ENCODE measurements at regions not wholly inside any gene's neighbourhood (a gene's known extent, or its start where the extent isn't known, plus 50 kb on each side); places are given as distances from the start of the nearest gene placed in this dataset.

GRCh38 chrX:140434347-140434746, 70.5 kb downstream of the SOX3 start (continued):
- TF ChIP-seq SALL2 (tag by site-specific recombination; IDR thresholded peaks at IDR 0.05; ENCODE audit: borderline replicate concordance): no peak
- TF ChIP-seq ZNF843 (tag by site-specific recombination; IDR thresholded peaks at IDR 0.05): no peak

GRCh38 chrX:140433582-140433981, 71.3 kb downstream of the SOX3 start:
- no peaks in the 10 kb centered on the region for H3K36me3 ChIP-seq (ENCODE audit: control insufficient read depth in 2 of 2, insufficient read depth in 1 of 2, low read length in 2 of 2)
- CTCF ChIA-PET: interaction anchor here (0.5 kb wide), 1 partner anchor 11 kb away, joined by 3 read pairs; no protein-coding TSS in a partner anchor
- H3K4me1 ChIP-seq (ENCODE audit: control insufficient read depth, insufficient read depth, low read length): peaks cover 3% of the 10 kb centered on the region; the same call in 1 of the 2 replicates
- no peak for TF ChIP-seq SP3 (tag by site-specific recombination; IDR thresholded peaks at IDR 0.05)
- no peak for TF ChIP-seq ZBTB20 (tag by site-specific recombination; IDR thresholded peaks at IDR 0.05)
- no peak for TF ChIP-seq ZNF558 (tag by site-specific recombination; IDR thresholded peaks at IDR 0.05)
- no peak for TF ChIP-seq ZNF777 (tag by site-specific recombination; IDR thresholded peaks at IDR 0.05; ENCODE audit: borderline replicate concordance)
- H3K27ac ChIP-seq (ENCODE audit: extremely low read depth, low read depth, low read length): no peak overlapping the region
- POLR2A ChIA-PET: no interaction called here
- H3K4me3 ChIP-seq (ENCODE audit: low read depth, low read length): no peak overlapping the region
- H3K9me3 ChIP-seq (ENCODE audit: control insufficient read depth, insufficient read depth, low read depth, low read length): no peaks in the 10 kb centered on the region

GRCh38 chrX:140432346-140433175, 72.3 kb downstream of the SOX3 start:
- POLR2A ChIA-PET: no interaction called here

More at GRCh38 chrX:140432346-140433175, 72.3 kb downstream of the SOX3 start:
- H3K27ac ChIP-seq (ENCODE audit: extremely low read depth, low read depth, low read length): no peak overlapping the region
- CTCF ChIA-PET: no interaction called here
- TF ChIP-seq, protein P1, sequence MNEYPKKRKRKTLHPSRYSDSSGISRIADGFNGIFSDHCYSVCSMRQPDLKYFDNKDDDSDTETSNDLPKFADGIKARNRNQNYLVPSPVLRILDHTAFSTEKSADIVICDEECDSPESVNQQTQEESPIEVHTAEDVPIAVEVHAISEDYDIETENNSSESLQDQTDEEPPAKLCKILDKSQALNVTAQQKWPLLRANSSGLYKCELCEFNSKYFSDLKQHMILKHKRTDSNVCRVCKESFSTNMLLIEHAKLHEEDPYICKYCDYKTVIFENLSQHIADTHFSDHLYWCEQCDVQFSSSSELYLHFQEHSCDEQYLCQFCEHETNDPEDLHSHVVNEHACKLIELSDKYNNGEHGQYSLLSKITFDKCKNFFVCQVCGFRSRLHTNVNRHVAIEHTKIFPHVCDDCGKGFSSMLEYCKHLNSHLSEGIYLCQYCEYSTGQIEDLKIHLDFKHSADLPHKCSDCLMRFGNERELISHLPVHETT (tag by site-specific recombination; IDR thresholded peaks at IDR 0.05): no peak
- TF ChIP-seq ZNF660 (tag by site-specific recombination; IDR thresholded peaks at IDR 0.05) (no peak), ZNF501 (tag by site-specific recombination; IDR thresholded peaks at IDR 0.05) (no peak), ZSCAN16 (tag by site-specific recombination; IDR thresholded peaks at IDR 0.05) (no peak), ZNF114 (tag by site-specific recombination; IDR thresholded peaks at IDR 0.05) (no peak), ZNF19 (tag by site-specific recombination; IDR thresholded peaks at IDR 0.05; ENCODE audit: low read depth) (no peak), ZNF175 (tag by site-specific recombination; IDR thresholded peaks at IDR 0.05) (no peak), ZNF548 (tag by site-specific recombination; IDR thresholded peaks at IDR 0.05) (no peak), TCF7L2 (IDR thresholded peaks at IDR 0.05; ENCODE audit: borderline replicate concordance, low read depth, low read length) (no peak)
- TF ChIP-seq, protein P2, sequence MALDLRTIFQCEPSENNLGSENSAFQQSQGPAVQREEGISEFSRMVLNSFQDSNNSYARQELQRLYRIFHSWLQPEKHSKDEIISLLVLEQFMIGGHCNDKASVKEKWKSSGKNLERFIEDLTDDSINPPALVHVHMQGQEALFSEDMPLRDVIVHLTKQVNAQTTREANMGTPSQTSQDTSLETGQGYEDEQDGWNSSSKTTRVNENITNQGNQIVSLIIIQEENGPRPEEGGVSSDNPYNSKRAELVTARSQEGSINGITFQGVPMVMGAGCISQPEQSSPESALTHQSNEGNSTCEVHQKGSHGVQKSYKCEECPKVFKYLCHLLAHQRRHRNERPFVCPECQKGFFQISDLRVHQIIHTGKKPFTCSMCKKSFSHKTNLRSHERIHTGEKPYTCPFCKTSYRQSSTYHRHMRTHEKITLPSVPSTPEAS (tag by site-specific recombination; IDR thresholded peaks at IDR 0.05): no peak
- TF ChIP-seq, protein P3, sequence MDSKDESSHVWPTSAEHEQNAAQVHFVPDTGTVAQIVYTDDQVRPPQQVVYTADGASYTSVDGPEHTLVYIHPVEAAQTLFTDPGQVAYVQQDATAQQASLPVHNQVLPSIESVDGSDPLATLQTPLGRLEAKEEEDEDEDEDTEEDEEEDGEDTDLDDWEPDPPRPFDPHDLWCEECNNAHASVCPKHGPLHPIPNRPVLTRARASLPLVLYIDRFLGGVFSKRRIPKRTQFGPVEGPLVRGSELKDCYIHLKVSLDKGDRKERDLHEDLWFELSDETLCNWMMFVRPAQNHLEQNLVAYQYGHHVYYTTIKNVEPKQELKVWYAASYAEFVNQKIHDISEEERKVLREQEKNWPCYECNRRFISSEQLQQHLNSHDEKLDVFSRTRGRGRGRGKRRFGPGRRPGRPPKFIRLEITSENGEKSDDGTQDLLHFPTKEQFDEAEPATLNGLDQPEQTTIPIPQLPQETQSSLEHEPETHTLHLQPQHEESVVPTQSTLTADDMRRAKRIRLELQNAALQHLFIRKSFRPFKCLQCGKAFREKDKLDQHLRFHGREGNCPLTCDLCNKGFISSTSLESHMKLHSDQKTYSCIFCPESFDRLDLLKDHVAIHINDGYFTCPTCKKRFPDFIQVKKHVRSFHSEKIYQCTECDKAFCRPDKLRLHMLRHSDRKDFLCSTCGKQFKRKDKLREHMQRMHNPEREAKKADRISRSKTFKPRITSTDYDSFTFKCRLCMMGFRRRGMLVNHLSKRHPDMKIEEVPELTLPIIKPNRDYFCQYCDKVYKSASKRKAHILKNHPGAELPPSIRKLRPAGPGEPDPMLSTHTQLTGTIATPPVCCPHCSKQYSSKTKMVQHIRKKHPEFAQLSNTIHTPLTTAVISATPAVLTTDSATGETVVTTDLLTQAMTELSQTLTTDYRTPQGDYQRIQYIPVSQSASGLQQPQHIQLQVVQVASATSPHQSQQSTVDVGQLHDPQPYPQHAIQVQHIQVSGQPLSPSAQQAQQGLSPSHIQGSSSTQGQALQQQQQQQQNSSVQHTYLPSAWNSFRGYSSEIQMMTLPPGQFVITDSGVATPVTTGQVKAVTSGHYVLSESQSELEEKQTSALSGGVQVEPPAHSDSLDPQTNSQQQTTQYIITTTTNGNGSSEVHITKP (tag by site-specific recombination; IDR thresholded peaks at IDR 0.05): no peak
- H3K4me1 ChIP-seq (ENCODE audit: control insufficient read depth, insufficient read depth, low read length): peaks cover 3% of the 10 kb centered on the region; the same call in 1 of the 2 replicates
- no peak overlapping the region for H3K4me3 ChIP-seq (ENCODE audit: low read depth, low read length)
- no peaks in the 10 kb centered on the region for H3K9me3 ChIP-seq (ENCODE audit: control insufficient read depth, insufficient read depth, low read depth, low read length)
- H3K36me3 ChIP-seq (ENCODE audit: control insufficient read depth in 2 of 2, insufficient read depth in 1 of 2, low read length in 2 of 2): no peaks in the 10 kb centered on the region

Data from HEK293 (cell line).